ENCODE measurements at regions not wholly inside any gene's neighbourhood (a gene's known extent, or its start where the extent isn't known, plus 50 kb on each side); places are given as distances from the start of the nearest gene placed in this dataset.

DNA sequence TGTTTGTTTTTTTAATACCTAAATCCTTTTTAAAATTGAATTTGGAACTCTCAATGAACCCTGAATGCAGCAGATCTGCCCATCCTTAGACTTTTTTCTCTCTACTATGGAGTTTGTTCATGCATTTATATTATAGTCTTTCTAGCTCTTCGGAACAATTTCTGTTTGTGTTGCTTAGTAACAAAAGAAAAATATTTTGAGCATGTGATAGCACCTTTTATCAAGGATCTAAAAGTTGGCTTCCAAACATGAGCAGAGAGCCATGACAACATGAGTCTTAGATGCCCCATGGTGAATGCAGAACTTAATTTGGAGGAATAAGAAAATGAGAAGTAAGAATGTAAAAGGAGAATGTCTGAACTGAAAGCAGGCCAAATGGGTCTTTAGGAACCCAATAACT is 133.7 kb downstream of the EDN1 start:
- DNase-seq: no peak

DNA sequence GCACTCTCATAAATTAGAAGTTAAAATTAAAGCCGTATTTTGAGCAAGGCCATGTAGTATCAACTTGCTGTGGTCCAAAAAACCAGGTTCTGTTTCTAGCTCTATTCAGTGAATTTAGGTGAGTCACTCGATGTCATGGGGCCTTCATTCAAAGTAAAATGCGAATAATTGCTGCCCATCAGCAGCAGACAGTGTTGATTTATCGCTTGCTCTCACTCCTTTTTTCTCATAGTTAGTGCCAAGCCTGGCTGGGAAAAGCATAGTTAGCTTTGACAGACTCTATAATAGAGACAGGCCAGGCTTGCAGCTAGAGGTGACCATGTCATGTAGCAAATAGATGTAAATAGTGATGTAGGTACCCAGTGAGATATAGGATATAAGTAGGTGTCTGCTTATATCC is 136.0 kb downstream of the EDN1 start:
- DNase-seq: no peak

DNA sequence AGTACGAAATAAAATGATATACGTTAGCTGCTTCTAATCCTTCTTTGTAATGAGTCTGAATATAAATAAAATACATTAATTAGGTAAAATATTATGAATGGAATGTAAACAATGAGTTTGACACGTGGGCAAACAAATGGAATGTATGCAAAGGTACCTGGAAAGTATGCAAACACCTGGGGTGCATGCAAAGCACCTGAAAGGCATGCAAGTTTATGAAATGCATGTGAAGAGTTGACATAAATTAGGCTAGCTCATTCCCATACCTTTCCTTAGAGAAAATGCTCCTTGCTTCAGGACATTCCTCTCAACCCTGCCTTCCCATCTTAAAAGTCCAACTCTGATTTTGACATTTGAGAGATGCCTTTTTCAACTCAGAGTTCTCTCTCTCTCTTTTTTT is 140.9 kb downstream of the EDN1 start:
- DNase-seq: no peak

DNA sequence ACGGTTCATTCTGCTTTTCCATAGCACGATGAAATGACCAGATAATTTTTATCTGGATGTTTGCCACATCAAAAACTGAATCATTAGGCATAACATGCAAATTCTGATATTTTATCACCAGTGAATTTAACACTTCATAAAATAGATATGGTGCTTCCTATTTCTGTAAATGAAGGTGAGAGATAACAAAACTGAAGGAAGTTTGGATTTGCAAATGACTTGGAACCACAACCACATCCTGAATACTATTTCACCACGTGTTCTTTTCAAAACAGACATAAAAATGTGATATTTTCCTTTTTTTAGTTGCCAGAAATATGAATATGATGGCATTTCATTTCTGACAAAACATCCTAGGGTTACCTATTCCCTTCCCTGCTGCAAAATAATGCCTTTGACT is 146.1 kb downstream of the EDN1 start:
- DNase-seq: no peak

DNA sequence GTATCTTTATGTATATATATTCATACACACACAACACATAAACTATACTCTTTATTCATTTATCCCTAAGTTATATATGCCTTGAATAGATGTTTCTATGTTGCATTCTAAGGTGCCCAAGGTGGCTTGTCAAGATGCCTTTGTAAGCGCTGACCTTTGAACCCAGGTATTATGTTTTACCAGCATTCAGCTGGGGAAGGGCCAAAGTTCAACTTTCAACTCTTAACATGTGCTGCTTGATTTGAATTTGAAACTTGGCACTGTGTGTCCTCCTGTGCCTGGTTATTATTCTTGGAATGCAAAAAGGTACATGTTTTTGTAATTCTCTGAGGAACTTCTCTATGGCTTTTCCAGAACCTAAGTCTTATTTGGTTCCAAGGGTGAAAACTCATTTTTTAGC is 146.5 kb downstream of the EDN1 start:
- DNase-seq: no peak

DNA sequence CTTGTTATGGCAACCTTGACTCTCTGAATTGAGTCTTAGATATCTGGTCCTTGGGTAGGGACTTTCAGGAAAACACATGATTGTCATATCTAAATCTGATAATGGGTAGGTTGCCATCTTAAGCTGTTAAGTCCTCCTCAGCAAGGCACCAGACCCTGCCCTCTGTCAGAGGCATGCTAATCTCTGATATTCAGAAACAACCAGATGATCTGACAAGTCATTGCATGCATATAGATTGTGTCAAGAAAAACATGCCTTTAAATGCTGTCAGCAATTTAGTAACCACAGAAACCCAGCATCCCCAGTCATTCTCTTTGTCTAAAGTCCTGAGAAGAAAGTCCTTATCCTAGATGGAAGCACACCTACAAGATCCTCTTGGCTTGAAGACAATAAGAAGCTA is 149.1 kb downstream of the EDN1 start:
- no peak for DNase-seq

DNA sequence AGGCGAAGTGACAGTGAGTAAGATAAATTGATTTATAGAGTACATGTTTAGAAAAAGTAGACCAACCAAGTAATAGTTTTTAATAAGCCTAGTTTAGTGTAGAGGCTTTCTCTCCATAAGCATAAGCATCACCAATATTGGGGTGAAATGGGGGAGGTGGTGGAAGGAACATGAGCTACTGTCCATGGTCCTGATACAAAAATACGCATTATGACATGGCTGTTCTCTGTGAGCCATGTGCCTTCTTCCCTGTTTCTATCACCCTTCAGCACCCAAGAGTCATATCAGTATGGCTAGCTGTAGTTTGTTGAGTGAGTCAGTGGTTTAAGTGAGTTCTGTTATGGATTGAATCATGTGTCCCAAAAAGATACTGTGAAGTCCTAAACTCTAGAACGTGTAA is 150.8 kb downstream of the EDN1 start:
- no peak for DNase-seq

DNA sequence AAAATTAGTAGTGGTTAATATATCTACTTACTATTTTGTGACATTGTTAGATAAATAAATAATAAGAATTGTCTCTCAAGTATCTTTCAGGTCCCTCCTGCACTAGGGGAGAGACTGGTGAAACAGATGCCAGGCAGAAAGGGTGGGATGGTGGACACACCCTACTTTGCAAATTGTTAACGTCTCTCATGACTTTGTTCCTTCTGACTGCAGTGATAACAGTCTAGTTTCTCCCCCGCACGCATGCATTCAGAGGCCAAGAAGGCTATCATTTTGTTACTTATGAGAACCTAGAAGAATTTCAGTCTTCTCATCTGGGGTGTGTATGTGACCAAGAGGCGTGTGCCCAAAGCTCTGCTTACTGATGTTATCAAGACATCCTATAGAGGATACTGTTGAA is 152.3 kb downstream of the EDN1 start:
- DNase-seq: no peak

DNA sequence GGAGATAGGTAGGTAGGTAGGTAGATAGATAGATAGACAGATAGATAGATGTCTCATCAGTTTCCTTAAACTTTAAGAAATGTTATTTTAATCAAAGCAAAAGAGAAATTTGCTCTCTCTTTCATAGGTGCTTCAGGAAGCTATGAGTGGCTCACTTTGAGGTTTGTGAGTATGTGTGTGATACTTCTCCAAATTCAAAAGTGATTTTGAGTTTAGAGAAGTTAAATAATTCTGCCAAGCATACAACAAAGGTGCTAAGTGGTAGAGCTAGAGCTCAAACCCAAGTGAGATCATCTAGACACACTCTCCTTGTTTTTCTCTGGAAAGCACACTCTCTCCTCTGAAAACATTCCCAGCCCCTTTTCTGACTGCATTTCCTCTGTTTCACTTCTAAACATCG is 156.2 kb downstream of the EDN1 start:
- no peak for DNase-seq

DNA sequence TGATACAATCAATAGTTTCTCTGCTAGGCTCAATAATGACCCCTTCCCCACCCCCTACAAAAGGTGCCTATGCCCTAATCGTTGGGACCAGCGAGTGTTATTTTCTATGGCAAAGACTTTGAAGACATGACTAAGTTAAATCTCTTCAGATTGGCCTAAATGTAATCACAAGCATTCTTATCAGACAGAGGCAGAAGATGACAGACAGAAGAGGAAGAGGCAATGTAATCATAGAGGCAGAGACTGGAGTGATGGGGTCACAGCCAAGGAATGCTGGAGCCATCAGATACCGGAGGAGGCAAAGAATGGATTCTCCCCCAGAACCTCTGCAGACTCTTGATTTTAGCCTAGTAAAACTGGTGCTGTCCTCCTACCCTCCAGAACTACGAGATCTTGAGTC is 159.3 kb downstream of the EDN1 start:
- DNase-seq: no peak

DNA sequence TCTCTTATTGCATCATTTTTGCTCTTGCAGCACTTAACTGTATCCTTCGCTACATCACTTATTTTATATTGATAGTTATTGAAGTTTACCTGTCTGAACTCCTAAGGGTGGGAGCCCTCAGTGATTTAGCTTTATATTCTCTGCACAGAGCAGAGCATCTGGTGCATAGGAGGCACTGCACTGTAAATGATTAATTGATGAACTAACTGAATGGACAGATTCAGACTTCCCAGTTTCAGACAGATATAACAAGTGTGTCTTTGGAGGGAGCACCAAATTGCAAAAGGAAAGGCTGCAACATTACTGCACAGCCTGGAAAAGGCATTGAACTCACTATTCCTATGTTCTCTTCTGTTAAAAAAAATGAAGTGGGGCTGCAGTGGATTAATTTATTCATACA is 160.3 kb downstream of the EDN1 start:
- DNase-seq: no peak

DNA sequence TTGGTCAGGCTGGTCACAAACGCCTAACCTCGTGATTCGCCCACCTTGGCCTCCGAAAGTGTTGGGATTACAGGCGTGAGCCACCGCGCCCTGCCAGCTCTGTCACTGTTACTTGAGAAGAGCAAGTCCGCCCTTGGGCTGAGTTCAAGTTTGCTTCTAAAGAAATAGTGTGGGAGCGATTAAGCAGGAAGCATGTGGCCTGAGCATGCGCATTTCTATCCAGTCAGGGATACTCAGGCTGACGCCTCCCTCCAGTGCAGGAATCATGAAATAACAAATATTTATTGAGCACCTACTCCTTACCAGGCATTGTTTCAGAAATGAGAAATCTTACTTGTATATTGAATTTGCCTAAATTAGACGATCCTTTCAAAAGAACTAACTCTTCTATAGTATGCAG is 166.2 kb downstream of the EDN1 start:
- no peak for DNase-seq

DNA sequence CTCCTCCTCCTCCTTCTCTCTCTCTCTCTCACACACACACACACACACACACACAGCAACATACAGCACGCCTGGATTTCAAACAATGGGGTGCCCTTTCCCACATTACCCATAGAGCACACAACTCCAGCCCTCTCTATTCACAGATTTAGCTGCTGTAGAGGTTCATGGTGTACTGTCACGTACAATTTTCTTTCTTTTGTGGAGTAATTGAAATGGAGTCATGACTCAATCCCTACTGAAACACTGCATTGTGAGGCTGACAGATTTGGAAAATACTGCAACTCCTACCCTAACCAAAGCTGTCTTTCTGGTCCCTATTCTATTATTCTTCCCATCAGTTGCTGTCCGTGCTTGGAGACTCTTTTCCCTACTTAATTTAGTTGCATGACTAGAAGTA is 166.9 kb downstream of the EDN1 start:
- DNase-seq: no peak

DNA sequence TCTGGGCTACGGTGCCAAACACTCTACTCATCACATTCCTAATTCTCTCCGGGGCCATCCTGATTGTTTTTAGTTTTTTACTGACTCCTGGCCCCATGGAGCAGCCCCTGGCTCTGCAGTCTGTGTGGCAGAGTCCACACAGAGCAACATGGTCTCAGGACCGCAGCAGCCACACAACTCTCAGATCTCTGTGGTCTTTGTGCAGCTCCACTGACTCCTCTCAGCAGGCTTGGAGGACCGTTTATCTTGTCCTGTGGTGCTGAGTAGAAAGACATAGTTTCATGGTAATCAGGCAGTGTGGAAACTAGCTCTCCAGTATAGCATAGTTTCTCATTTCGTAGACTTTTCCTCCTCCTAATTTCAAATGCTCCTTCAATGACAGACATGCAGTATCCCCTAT is 168.4 kb downstream of the EDN1 start:
- no peak for DNase-seq

DNA sequence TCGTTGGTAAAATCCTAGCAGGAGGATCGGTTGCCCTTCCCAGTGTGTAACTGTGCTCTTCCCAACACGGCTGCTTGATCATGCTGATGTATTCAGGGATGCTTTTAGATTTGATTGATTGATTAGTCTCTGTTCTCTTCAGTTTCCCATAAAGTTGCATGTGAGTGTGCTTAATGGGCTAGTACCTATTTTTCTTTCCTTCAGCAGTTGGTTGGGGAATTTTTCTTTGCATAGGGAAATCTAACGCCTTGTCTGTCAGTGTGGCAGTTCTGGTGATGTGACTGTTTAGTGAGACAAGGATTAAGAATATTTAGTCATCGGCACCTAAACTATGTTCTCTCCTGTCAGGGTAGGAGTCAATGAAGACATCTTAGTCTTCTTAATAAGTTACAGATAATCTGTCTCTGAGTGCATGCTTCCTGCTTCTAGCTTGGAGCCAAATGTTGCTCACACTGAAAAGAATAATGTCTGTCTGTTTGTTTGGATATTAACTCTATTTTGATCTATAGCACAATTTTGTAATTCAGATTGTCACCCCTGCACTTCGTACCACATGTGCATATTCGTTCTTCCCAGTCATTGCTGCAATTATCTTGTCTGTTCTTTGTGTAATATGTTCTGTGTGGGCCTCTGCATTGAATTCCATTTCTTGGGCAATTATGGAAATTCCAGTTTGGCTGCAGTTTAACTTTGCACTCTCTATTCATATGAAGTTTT is 169.9 kb downstream of the EDN1 start:
- peak; percentile 54 for DNase-seq

DNA sequence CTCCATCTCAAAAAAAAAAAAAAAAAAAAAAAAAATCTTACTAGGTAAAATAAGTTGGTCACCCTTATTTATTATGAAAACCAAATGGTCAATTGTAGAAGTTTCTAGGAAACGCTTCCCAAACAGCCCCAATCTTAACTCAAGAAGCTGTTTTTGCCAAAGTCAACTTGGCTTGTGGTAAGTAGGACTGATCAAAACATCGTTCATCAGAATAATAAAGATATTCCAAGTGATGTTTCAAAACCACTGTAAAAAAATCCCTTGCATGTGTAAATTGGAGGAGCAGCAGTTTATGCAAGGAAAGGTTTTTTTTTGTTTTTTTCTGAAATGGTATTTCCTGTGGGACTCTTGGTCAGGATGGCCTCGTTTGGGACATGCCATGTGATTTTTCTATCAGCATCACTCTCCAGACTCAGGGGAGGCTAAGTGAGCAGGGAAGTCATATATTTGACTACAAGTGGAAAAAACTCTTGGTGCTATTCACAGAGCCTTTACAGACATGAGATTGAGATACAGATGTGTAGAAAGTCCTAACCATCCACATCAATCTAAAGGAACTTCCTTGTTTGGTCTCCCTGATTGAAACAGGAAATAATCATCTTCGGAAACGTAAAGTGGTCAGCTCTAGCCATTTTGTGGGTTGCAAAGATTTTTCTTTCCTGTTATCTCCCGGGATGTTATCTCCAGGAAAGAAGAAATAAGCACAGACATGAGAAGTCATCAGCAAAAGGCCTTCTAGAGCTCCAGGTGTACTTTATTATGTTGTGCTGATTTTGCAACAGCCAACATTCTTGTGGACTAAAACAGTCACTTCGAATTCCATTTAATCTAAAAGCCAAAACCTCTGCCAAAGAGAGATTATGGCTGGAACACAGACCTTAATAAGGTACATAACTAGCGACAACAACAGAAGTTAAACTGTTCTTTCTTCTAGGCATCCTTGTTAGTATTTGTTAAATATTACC is 177.8 kb downstream of the EDN1 start:
- DNase-seq: no peak

DNA sequence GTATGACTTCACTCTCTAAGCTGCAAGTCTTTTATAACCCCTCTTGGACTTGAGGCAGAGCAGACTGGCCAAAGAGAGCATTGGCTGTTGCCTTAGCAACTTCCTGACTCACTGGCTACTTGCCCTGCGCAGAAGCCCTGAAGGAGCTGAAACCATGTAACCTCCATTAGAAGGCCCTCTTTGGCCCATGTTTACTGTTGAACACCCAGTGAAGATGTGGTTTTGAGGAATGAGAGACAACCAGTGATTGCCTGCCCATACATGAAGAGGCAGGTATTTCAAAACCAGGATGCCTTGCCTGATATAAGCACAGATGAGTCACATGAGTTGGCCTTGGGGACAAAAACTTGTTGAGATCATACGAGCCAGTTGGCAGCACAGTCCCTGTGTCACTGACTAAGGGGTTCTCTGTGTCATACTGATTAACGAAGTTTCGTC is 182.5 kb downstream of the EDN1 start:
- no peak for DNase-seq

DNA sequence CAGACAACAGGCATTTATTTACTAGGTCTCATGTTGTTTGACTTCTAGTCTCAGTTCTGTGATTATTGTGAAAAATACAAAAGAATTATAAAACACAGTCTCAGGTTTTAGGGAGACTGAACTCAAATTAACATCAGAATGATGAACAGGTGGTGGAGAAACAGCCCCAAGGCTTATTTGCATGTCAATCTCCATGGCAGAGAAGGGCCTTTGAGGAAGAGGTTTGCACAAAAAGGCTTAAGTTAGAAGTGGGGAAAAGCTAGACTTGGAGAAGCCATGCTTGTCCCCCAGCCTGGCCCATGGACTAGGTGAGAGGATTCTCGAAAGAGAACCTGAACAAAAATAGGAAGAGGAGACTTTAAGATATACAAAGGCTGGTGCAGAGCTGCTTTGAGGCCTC is 183.3 kb downstream of the EDN1 start:
- DNase-seq: no peak

DNA sequence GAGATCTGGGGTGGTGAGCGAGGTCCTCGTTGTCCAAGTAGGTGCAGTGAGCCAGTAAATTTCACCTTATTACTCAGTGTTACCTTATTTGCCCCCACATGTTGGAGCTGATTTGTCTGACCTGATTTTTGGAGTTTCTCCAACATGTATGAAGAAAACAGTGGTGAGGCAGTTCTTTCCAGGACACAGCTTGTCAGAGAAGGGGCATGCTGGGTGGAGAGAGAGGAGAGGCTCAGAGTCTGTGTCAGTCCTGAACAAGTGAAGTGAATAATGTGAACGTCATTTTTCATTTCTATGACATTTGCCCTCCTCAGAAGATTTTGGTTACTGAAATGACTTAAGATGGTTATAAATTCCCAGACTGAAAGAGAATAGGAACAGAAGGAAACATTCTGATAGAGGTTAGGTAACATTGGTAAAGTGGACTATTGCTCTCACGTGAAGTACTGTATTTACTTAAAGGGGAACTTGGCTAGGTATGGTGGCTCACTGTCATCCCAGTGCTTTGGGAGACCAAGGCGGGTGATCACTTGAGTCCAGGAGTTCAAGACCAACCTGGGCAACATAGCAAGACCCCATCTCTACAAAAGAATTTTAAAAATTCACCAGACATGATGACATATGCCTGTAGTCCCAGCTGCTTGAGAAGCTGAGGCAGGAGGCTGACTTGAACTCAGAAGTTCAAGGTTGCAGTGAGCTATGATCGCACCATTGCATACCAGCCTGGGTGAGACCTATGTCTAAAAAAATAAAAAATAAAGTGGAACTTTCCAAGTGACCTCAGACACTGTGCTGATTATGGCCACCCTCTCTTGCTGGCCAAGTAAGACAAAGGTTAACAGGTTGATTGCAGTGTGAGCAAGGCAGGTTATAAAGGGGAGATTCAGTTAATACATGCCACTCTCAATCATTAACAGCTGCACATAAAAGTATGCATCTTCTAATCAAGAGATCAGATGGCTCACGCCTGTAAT is 184.3 kb downstream of the EDN1 start:
- DNase-seq: no peak

DNA sequence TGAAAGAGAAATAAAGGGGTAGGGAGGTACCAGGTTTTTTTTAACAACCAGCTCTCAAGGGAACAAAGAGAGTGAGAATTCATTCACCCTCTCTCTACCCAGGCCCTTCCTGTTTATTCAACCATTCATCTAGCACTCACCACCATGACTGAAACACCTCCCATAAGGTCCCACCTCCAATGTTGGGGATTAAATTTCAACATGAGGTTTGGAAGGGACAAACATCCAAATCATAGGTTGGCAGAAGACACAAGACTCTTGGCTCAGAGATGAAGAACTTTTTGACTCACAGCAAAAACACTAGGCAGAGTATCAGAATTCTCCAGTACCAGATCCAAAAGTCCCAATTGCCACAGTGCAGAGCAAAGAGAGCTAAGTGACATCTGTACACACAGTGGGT is 186.3 kb downstream of the EDN1 start:
- no peak for DNase-seq

DNA sequence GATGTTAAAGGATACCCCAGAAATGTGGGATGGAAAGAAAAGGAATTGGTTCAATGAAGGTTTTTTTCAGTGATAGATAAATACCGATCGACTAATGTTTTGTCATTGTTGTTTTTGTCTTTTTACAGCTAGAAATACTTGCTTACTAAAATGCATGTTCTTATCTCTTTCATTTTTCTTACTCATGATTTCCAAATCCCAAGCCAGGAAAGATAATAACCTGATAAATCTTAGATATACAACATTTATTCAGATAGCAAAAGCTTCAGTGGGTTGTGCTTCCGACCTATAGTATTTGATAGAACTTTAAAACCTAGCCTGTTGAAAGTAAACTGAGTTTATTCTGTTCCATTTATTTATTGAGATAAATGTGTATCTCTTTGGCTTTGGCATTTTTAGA is 187.5 kb downstream of the EDN1 start:
- DNase-seq: no peak

DNA sequence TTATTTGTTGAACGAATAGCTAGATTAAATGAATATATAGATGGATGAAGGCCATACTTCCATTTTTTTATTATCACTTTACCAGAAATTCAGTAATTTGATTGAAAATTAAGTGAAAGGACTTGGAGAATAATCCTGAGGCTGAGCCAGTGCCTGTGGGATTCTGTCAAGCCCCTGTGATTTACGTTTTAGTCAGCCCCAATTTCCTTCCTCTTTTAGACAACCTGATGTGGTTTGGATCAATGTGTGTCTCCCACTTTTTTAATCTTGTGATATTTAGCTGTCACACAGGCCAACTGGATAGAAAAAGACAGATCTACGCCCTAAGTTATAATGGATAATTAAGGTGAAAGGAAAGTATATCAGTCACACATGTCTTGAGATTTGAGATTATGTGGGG is 188.8 kb downstream of the EDN1 start:
- DNase-seq: no peak

DNA sequence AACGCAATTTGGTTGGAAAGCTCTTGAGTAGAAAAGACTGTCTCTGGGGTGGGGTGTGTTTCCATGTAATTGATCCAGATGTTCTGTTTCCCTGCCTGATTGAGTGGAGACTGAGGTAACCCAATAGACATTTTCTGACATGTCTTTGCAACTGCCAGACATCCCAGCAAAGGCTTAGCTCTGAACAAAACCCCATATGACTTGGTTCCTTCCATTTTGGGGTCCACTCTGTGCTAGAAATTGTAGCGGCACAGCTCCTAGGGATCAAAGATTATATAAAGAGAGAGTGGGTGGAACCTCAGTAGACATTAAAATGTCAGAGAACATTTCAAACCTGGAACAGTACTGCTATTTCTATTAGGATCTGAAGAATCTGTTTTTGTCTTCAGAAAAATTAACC is 189.3 kb downstream of the EDN1 start:
- no peak for DNase-seq
